ENCODE measurements at regions not wholly inside any gene's neighbourhood (a gene's known extent, or its start where the extent isn't known, plus 50 kb on each side); places are given as distances from the start of the nearest gene placed in this dataset.
"Not testable (repeated sequence)": the region's sequence is repeated elsewhere in the genome, so short reads cannot be mapped to it uniquely, and the experiment has no call there.

- not testable (repeated sequence) for DNase-seq (ENCODE audit: low read depth)
Observed at GRCh38 chr6:147651-148050, 144.6 kb upstream of the DUSP22 start.

- peak; percentile 40 for DNase-seq (ENCODE audit: low read depth)
Observed at GRCh38 chr6:148051-148984, 144.0 kb upstream of the DUSP22 start.

- not testable (repeated sequence) for DNase-seq (ENCODE audit: low read depth)
Observed at GRCh38 chr6:150147-150546, 142.1 kb upstream of the DUSP22 start.

GRCh38 chr6:152436-152835, 139.9 kb upstream of the DUSP22 start:
- DNase-seq (ENCODE audit: low read depth) = not testable (repeated sequence)

- DNase-seq (ENCODE audit: low read depth) = not testable (repeated sequence)
Observed at GRCh38 chr6:153026-153425, 139.3 kb upstream of the DUSP22 start.

GRCh38 chr6:153867-154266, 138.4 kb upstream of the DUSP22 start:
- not testable (repeated sequence) for DNase-seq (ENCODE audit: low read depth)

- not testable (repeated sequence) for DNase-seq (ENCODE audit: low read depth)
Observed at GRCh38 chr6:154321-155092, 137.8 kb upstream of the DUSP22 start.

GRCh38 chr6:156010-156409, 136.3 kb upstream of the DUSP22 start:
- DNase-seq (ENCODE audit: low read depth) = no peak

- not testable (repeated sequence) for DNase-seq (ENCODE audit: low read depth)
Observed at GRCh38 chr6:156441-157140, 135.7 kb upstream of the DUSP22 start.

GRCh38 chr6:157176-157575, 135.1 kb upstream of the DUSP22 start:
- DNase-seq (ENCODE audit: low read depth) = not testable (repeated sequence)

GRCh38 chr6:161657-162056, 130.6 kb upstream of the DUSP22 start:
- DNase-seq (ENCODE audit: low read depth) = not testable (repeated sequence)

GRCh38 chr6:164720-165119, 127.6 kb upstream of the DUSP22 start:
- DNase-seq (ENCODE audit: low read depth) = no peak

- no peak for DNase-seq (ENCODE audit: low read depth)
Observed at GRCh38 chr6:165263-165662, 127.0 kb upstream of the DUSP22 start.

- DNase-seq (ENCODE audit: low read depth) = no peak
Observed at GRCh38 chr6:165906-166305, 126.4 kb upstream of the DUSP22 start.

- DNase-seq (ENCODE audit: low read depth) = no peak
Observed at GRCh38 chr6:168865-169455, 123.3 kb upstream of the DUSP22 start.

- no peak for DNase-seq (ENCODE audit: low read depth)
Observed at GRCh38 chr6:174036-174435, 118.3 kb upstream of the DUSP22 start.

GRCh38 chr6:175680-176079, 116.6 kb upstream of the DUSP22 start:
- no peak for DNase-seq (ENCODE audit: low read depth)

- DNase-seq (ENCODE audit: low read depth) = no peak
Observed at GRCh38 chr6:176766-177165, 115.5 kb upstream of the DUSP22 start.

- DNase-seq (ENCODE audit: low read depth) = no peak
Observed at GRCh38 chr6:178119-178518, 114.2 kb upstream of the DUSP22 start.

- DNase-seq (ENCODE audit: low read depth) = not testable (repeated sequence)
Observed at GRCh38 chr6:178929-179328, 113.4 kb upstream of the DUSP22 start.

GRCh38 chr6:179340-179950, 112.8 kb upstream of the DUSP22 start:
- no peak for DNase-seq (ENCODE audit: low read depth)

All from activated T-helper 9 cell treated with anti-CD3 and anti-CD28 coated beads, Interleukin-2, amount 50 U/mL, for 16 hours (primary cell).